C4-2B (cell line): ENCODE measurements at regions not wholly inside any gene's neighbourhood (a gene's known extent, or its start where the extent isn't known, plus 50 kb on each side); places are given as distances from the start of the nearest gene placed in this dataset.

Experiments used
- H3K27ac ChIP-seq: fragments of 450-650 bp; 2 replicates; pipeline ENCODE4 v1.5.1; 2017
- CTCF ChIP-seq: fragments of 450-650 bp; conservative IDR thresholded peaks from 2 replicates; pipeline ENCODE4 v1.5.1; 2017; ENCODE audit warnings: mild to moderate bottlenecking
- ZFX ChIP-seq: fragments of 450-650 bp; IDR thresholded peaks from 2 replicates; pipeline ENCODE4 v1.6.1; 2017

- TF ChIP-seq ZFX (no peak), CTCF (no peak)
- H3K27ac ChIP-seq, result no peak overlapping the region
These were observed 166.8 kb downstream of the BACH1 start for GRCh38 chr21:29465546-29465945.

GRCh38 chr21:29466532-29466931 lies 167.8 kb downstream of the BACH1 start:
- TF ChIP-seq ZFX (no peak), CTCF (no peak)
- H3K27ac ChIP-seq, result no peak overlapping the region

- H3K27ac ChIP-seq, result no peak overlapping the region
- TF ChIP-seq ZFX (no peak), CTCF (no peak)
These were observed 171.7 kb downstream of the BACH1 start for GRCh38 chr21:29470397-29470796.

- no peak for TF ChIP-seq CTCF
- TF ChIP-seq ZFX, result no peak
- no peak overlapping the region for H3K27ac ChIP-seq
These were observed 175.1 kb downstream of the BACH1 start for GRCh38 chr21:29473808-29474207.

GRCh38 chr21:29475329-29475728 lies 176.6 kb downstream of the BACH1 start:
- no peak overlapping the region for H3K27ac ChIP-seq
- no peak for TF ChIP-seq CTCF
- no peak for TF ChIP-seq ZFX

GRCh38 chr21:29477347-29477746 lies 178.6 kb downstream of the BACH1 start:
- TF ChIP-seq ZFX, result no peak
- no peak for TF ChIP-seq CTCF
- H3K27ac ChIP-seq, result no peak overlapping the region

GRCh38 chr21:29477941-29478340 lies 179.2 kb downstream of the BACH1 start:
- TF ChIP-seq ZFX (no peak), CTCF (no peak)
- H3K27ac ChIP-seq, result no peak overlapping the region
